ENCODE measurements at regions not wholly inside any gene's neighbourhood (a gene's known extent, or its start where the extent isn't known, plus 50 kb on each side); places are given as distances from the start of the nearest gene placed in this dataset.

DNA sequence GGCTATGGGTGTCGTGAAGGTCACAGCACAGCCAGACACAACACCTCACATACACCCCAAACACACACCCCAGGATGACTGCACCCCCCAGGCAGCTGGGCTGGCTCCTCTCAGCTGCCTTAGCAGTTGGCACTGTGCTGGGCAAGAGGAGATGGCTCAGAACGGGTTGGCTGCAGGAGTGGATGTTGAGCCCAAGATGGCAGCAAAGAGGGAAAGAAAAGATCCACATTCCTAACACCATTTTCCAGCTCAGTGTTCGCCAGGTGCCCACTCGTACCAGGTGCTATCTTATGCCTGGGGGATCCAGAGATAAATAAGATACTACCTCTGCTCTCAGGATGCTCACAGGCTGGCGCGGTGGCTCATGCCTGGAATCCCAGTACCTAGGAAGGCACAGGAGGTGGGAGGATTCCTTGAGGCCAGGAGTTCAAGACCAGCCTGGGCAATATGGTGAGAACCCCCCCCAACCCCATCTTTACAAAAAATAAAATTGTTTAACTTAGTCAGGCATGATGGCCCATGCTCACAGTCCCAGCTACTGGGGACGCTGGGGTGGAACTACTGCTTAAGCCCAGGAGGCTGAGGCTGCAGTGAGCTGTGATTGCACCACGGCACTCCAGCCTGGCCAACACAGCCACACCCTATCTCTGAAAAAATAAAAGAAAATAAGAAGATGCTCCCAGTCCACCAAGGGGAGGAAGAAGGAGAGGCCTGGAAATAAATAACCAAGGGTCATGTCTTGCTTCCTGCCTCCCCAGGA, 89.7 kb upstream of the ZNF507 start:
- Histone ChIP-seq H3K4me3 (no peak overlapping the region), H3K36me3 (ENCODE audit: low read depth, missing control alignments) (no peaks in the 10 kb centered on the region), H3K9me3 (no peaks in the 10 kb centered on the region), H3K27me3 (no peaks in the 10 kb centered on the region), H3K4me1 (no peaks in the 10 kb centered on the region), H3K27ac (no peak overlapping the region)
- intact Hi-C loops (cut with DNase I; ENCODE audit: low total_unique reads): no loop called here
- DNase-seq: no peak
- 88 to 91% methylated on average over 8 of the region's 8 CpGs for WGBS, 2 donors
- TF ChIP-seq POLR2A (IDR thresholded peaks at IDR 0.05): no peak
- TF ChIP-seq, protein P1, sequence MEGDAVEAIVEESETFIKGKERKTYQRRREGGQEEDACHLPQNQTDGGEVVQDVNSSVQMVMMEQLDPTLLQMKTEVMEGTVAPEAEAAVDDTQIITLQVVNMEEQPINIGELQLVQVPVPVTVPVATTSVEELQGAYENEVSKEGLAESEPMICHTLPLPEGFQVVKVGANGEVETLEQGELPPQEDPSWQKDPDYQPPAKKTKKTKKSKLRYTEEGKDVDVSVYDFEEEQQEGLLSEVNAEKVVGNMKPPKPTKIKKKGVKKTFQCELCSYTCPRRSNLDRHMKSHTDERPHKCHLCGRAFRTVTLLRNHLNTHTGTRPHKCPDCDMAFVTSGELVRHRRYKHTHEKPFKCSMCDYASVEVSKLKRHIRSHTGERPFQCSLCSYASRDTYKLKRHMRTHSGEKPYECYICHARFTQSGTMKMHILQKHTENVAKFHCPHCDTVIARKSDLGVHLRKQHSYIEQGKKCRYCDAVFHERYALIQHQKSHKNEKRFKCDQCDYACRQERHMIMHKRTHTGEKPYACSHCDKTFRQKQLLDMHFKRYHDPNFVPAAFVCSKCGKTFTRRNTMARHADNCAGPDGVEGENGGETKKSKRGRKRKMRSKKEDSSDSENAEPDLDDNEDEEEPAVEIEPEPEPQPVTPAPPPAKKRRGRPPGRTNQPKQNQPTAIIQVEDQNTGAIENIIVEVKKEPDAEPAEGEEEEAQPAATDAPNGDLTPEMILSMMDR (IDR thresholded peaks at IDR 0.05): no peak

GRCh38 chr19:32256341-32256975, 89.0 kb upstream of the ZNF507 start:
- H3K4me3 ChIP-seq: no peak overlapping the region
- no peak for DNase-seq
- H3K27ac ChIP-seq: no peak overlapping the region
- TF ChIP-seq, protein P1 (IDR thresholded peaks at IDR 0.05): no peak
- TF ChIP-seq POLR2A (IDR thresholded peaks at IDR 0.05): no peak
- no peaks in the 10 kb centered on the region for H3K9me3 ChIP-seq
- no peaks in the 10 kb centered on the region for H3K4me1 ChIP-seq
- intact Hi-C loops (cut with DNase I; ENCODE audit: low total_unique reads): no loop called here
- H3K36me3 ChIP-seq (ENCODE audit: low read depth, missing control alignments): no peaks in the 10 kb centered on the region
- 84 to 85% methylated on average over 15 of the region's 15 CpGs for WGBS, 2 donors
- no peaks in the 10 kb centered on the region for H3K27me3 ChIP-seq

DNA sequence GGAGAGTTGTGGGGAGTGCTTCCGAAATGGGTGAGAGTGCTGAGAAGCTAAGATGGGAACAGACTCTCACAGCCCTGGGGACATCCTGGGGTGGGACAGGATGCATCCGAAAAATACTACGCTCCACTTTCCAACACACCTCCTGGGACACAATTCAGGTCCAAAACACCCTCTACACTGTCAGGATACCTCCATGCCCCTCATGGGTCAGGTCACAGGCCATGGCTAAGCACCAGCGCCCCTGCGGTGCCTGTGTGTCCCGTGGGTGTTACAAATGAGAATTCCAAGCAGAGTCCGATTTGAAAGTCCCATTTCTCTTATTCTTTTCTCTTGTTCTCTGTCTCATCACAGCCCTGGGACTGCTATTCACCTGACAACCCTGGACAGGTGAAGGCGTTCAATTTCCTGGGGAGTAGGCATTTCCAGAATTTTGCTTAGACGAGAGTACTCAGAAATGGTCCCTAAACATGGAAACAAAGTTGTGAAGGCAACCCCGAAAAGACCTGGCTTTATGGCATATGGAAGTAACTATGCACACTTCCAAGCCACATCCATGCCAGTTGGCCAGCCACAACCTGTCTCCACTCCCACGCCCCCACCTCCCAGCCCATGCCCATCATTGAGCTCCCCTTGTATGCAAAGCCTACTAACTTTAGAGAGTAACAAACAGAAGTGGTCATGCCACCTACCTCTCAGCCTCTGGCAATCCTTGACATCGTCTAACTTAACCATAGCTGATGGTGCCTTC, 87.9 kb upstream of the ZNF507 start:
- Histone ChIP-seq H3K9me3 (no peaks in the 10 kb centered on the region), H3K4me3 (no peak overlapping the region), H3K27ac (no peak overlapping the region), H3K36me3 (ENCODE audit: low read depth, missing control alignments) (no peaks in the 10 kb centered on the region), H3K27me3 (no peaks in the 10 kb centered on the region), H3K4me1 (no peaks in the 10 kb centered on the region)
- TF ChIP-seq, protein P1 (IDR thresholded peaks at IDR 0.05): no peak
- no peak for TF ChIP-seq POLR2A (IDR thresholded peaks at IDR 0.05)
- no peak for DNase-seq
- 79 to 90% methylated on average over 12 of the region's 12 CpGs for WGBS, 2 donors
- intact Hi-C loops (cut with DNase I; ENCODE audit: low total_unique reads): no loop called here

GRCh38 chr19:32258167-32258566, 87.2 kb upstream of the ZNF507 start:
- DNase-seq: no peak
- 93% methylated on average over 2 of the region's 2 CpGs for WGBS, 2 donors
- H3K36me3 ChIP-seq (ENCODE audit: low read depth, missing control alignments): no peaks in the 10 kb centered on the region
- no peaks in the 10 kb centered on the region for H3K27me3 ChIP-seq
- no peaks in the 10 kb centered on the region for H3K9me3 ChIP-seq
- no peak overlapping the region for H3K27ac ChIP-seq
- H3K4me3 ChIP-seq: no peak overlapping the region
- intact Hi-C loops (cut with DNase I; ENCODE audit: low total_unique reads): no loop called here
- TF ChIP-seq POLR2A (IDR thresholded peaks at IDR 0.05): no peak
- TF ChIP-seq, protein P1 (IDR thresholded peaks at IDR 0.05): no peak
- H3K4me1 ChIP-seq: no peaks in the 10 kb centered on the region
